Neural progenitor cell (in vitro differentiated cells): ENCODE measurements at regions not wholly inside any gene's neighbourhood (a gene's known extent, or its start where the extent isn't known, plus 50 kb on each side); places are given as distances from the start of the nearest gene placed in this dataset.

ENCODE experiments used
- EZH2 ChIP-seq: fragments of 200-600 bp; sonication (generic); IDR thresholded peaks from 2 replicates; pipeline ENCODE4 v1.6.1; 2017; ENCODE audit warnings: antibody characterized with exemption, mild to moderate bottlenecking, moderate library complexity
- TF ChIP-seq, protein P1 (sequence below): fragments of 200-600 bp; sonication (generic); IDR thresholded peaks from 2 replicates; pipeline ENCODE4 v1.5.1; 2017; ENCODE audit warnings: antibody characterized with exemption, mild to moderate bottlenecking

DNA sequence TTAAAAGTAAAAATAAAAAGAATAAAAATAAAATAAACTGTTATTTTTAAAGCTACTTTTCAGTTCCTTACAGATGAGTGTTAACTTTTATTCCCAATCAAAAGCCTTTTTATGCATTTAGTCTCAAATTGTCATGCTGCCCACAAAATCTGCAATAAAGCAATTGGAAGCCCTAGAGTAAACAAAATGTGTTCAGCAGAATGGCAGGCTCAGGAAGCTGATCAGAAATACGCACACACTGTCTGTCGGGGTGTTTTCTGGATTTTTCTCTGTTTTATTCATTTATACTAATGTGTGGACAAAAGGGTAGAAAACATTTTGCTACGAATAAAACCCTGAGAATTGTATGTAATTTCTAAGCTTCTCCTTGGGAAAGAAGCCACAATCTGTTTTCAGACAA is 162.8 kb downstream of the RCN1 start:
- no peak for TF ChIP-seq EZH2
- TF ChIP-seq, protein P1, sequence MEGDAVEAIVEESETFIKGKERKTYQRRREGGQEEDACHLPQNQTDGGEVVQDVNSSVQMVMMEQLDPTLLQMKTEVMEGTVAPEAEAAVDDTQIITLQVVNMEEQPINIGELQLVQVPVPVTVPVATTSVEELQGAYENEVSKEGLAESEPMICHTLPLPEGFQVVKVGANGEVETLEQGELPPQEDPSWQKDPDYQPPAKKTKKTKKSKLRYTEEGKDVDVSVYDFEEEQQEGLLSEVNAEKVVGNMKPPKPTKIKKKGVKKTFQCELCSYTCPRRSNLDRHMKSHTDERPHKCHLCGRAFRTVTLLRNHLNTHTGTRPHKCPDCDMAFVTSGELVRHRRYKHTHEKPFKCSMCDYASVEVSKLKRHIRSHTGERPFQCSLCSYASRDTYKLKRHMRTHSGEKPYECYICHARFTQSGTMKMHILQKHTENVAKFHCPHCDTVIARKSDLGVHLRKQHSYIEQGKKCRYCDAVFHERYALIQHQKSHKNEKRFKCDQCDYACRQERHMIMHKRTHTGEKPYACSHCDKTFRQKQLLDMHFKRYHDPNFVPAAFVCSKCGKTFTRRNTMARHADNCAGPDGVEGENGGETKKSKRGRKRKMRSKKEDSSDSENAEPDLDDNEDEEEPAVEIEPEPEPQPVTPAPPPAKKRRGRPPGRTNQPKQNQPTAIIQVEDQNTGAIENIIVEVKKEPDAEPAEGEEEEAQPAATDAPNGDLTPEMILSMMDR, result no peak
